GM21367 (cell line): ENCODE measurements at regions not wholly inside any gene's neighbourhood (a gene's known extent, or its start where the extent isn't known, plus 50 kb on each side); places are given as distances from the start of the nearest gene placed in this dataset.

Source experiments
- ATAC-seq: cut with Tn5 transposase; IDR thresholded peaks from one replicate; pipeline ENCODE4 v1.9.1; 2021; ENCODE audit not compliant: unreplicated experiment

GRCh38 chr18:44518666-44519065, 162.0 kb upstream of the SETBP1 start:
- ATAC-seq = no peak

- ATAC-seq = no peak
These were observed 159.6 kb upstream of the SETBP1 start for GRCh38 chr18:44520981-44521667.

- ATAC-seq = no peak
These were observed 159.0 kb upstream of the SETBP1 start for GRCh38 chr18:44521668-44522022.

- ATAC-seq = no peak
These were observed 153.8 kb upstream of the SETBP1 start for GRCh38 chr18:44526705-44527415.

- no peak for ATAC-seq
These were observed 147.6 kb upstream of the SETBP1 start for GRCh38 chr18:44533071-44533470.

- ATAC-seq = no peak
These were observed 144.6 kb upstream of the SETBP1 start for GRCh38 chr18:44536046-44536445.

- ATAC-seq = no peak
These were observed 144.1 kb upstream of the SETBP1 start for GRCh38 chr18:44536619-44537018.

GRCh38 chr18:44537526-44537925, 143.2 kb upstream of the SETBP1 start:
- no peak for ATAC-seq

GRCh38 chr18:44539926-44540325, 140.8 kb upstream of the SETBP1 start:
- no peak for ATAC-seq

- no peak for ATAC-seq
These were observed 139.5 kb upstream of the SETBP1 start for GRCh38 chr18:44541159-44541558.

GRCh38 chr18:44541781-44542180, 138.9 kb upstream of the SETBP1 start:
- ATAC-seq = no peak

- no peak for ATAC-seq
These were observed 137.3 kb upstream of the SETBP1 start for GRCh38 chr18:44543387-44543786.

- ATAC-seq = no peak
These were observed 135.2 kb upstream of the SETBP1 start for GRCh38 chr18:44545359-44545985.

GRCh38 chr18:44546954-44547353, 133.7 kb upstream of the SETBP1 start:
- no peak for ATAC-seq

GRCh38 chr18:44548291-44549221, 132.1 kb upstream of the SETBP1 start:
- ATAC-seq = no peak

- ATAC-seq = no peak
These were observed 128.0 kb upstream of the SETBP1 start for GRCh38 chr18:44552706-44553105.

GRCh38 chr18:44556296-44556695, 124.4 kb upstream of the SETBP1 start:
- ATAC-seq = peak; percentile 73

- ATAC-seq = no peak
These were observed 123.0 kb upstream of the SETBP1 start for GRCh38 chr18:44557616-44558151.

- no peak for ATAC-seq
These were observed 121.9 kb upstream of the SETBP1 start for GRCh38 chr18:44558767-44559166.

- no peak for ATAC-seq
These were observed 117.7 kb upstream of the SETBP1 start for GRCh38 chr18:44562986-44563385.

GRCh38 chr18:44564922-44565321, 115.8 kb upstream of the SETBP1 start:
- no peak for ATAC-seq
